ENCODE measurements at regions not wholly inside any gene's neighbourhood (a gene's known extent, or its start where the extent isn't known, plus 50 kb on each side); places are given as distances from the start of the nearest gene placed in this dataset.

GRCh38 chr10:44435196-44435595 is 50.3 kb upstream of the CXCL12 start:
- DNase-seq (ENCODE audit: low spot score): no peak

GRCh38 chr10:44436240-44436639 is 51.3 kb upstream of the CXCL12 start:
- DNase-seq (ENCODE audit: low spot score): no peak

GRCh38 chr10:44437840-44438511 is 53.1 kb upstream of the CXCL12 start:
- DNase-seq (ENCODE audit: low spot score): no peak

- DNase-seq (ENCODE audit: low spot score): no peak
Observed at GRCh38 chr10:44439239-44439957, 54.5 kb upstream of the CXCL12 start.

GRCh38 chr10:44439958-44440244 is 55.0 kb upstream of the CXCL12 start:
- DNase-seq (ENCODE audit: low spot score): no peak

- DNase-seq (ENCODE audit: low spot score): no peak
Observed at GRCh38 chr10:44457259-44457658, 72.4 kb upstream of the CXCL12 start.

GRCh38 chr10:44458671-44459413 is 73.9 kb upstream of the CXCL12 start:
- DNase-seq (ENCODE audit: low spot score): no peak

GRCh38 chr10:44459671-44460070 is 74.8 kb upstream of the CXCL12 start:
- no peak for DNase-seq (ENCODE audit: low spot score)

GRCh38 chr10:44460416-44460815 is 75.5 kb upstream of the CXCL12 start:
- DNase-seq (ENCODE audit: low spot score): no peak

- no peak for DNase-seq (ENCODE audit: low spot score)
Observed at GRCh38 chr10:44462338-44462914, 77.5 kb upstream of the CXCL12 start.

- no peak for DNase-seq (ENCODE audit: low spot score)
Observed at GRCh38 chr10:44463511-44464121, 78.7 kb upstream of the CXCL12 start.

- DNase-seq (ENCODE audit: low spot score): no peak
Observed at GRCh38 chr10:44464503-44464902, 79.6 kb upstream of the CXCL12 start.

- DNase-seq (ENCODE audit: low spot score): no peak
Observed at GRCh38 chr10:44465401-44466115, 80.7 kb upstream of the CXCL12 start.

- DNase-seq (ENCODE audit: low spot score): no peak
Observed at GRCh38 chr10:44466236-44466635, 81.3 kb upstream of the CXCL12 start.

- DNase-seq (ENCODE audit: low spot score): no peak
Observed at GRCh38 chr10:44467090-44467489, 82.2 kb upstream of the CXCL12 start.

GRCh38 chr10:44467900-44468299 is 83.0 kb upstream of the CXCL12 start:
- DNase-seq (ENCODE audit: low spot score): no peak

GRCh38 chr10:44468525-44468924 is 83.6 kb upstream of the CXCL12 start:
- no peak for DNase-seq (ENCODE audit: low spot score)

GRCh38 chr10:44468965-44469364 is 84.1 kb upstream of the CXCL12 start:
- no peak for DNase-seq (ENCODE audit: low spot score)

GRCh38 chr10:44470784-44471183 is 85.9 kb upstream of the CXCL12 start:
- DNase-seq (ENCODE audit: low spot score): no peak

- DNase-seq (ENCODE audit: low spot score): no peak
Observed at GRCh38 chr10:44471410-44471809, 86.5 kb upstream of the CXCL12 start.

GRCh38 chr10:44473146-44473545 is 88.2 kb upstream of the CXCL12 start:
- no peak for DNase-seq (ENCODE audit: low spot score)
